Osteoblast (primary cell): ENCODE measurements at regions not wholly inside any gene's neighbourhood (a gene's known extent, or its start where the extent isn't known, plus 50 kb on each side); places are given as distances from the start of the nearest gene placed in this dataset.

ENCODE experiments used
- DNase-seq: peaks from one replicate; pipeline ENCODE4 v3.0.0; 2011; ENCODE audit warnings: low spot score, mixed read lengths; ENCODE audit not compliant: insufficient read length; ENCODE audit errors: missing footprints
- H2AFZ ChIP-seq: 2 replicates; pipeline ENCODE4 v1.6.0; 2011; ENCODE audit warnings: mild to moderate bottlenecking, low read length
- H3K27ac ChIP-seq: 2 replicates; pipeline ENCODE4 v1.5.1; 2011; ENCODE audit warnings: mild to moderate bottlenecking, low read depth, low read length, moderate library complexity
- H3K27me3 ChIP-seq: 2 replicates; pipeline ENCODE4 v1.6.0; 2012; ENCODE audit warnings: mild to moderate bottlenecking, control low read depth, inconsistent platforms, low read length, moderate library complexity; ENCODE audit not compliant: insufficient read depth
- H3K36me3 ChIP-seq: 2 replicates; pipeline ENCODE4 v1.5.1; 2011; ENCODE audit warnings: mild to moderate bottlenecking, low read length, control low read depth, moderate library complexity; ENCODE audit not compliant: insufficient read depth
- H3K4me1 ChIP-seq: 2 replicates; pipeline ENCODE4 v1.5.1; 2011; ENCODE audit warnings: mild to moderate bottlenecking, low read length, control low read depth, moderate library complexity; ENCODE audit not compliant: insufficient read depth
- H3K4me2 ChIP-seq: 2 replicates; pipeline ENCODE4 v1.6.0; 2011; ENCODE audit warnings: mild to moderate bottlenecking, low read length; ENCODE audit not compliant: insufficient read depth
- H3K4me3 ChIP-seq: fragments of 200-600 bp; sonication (generic); 3 replicates; pipeline ENCODE4 v1.5.1; 2012; ENCODE audit warnings: mild to moderate bottlenecking, low read length, inconsistent platforms; ENCODE audit not compliant: insufficient read depth
- H3K79me2 ChIP-seq: 2 replicates; pipeline ENCODE4 v1.6.0; 2012; ENCODE audit warnings: mild to moderate bottlenecking, low read length, control low read depth, inconsistent platforms; ENCODE audit not compliant: insufficient read depth
- H3K9me3 ChIP-seq: 2 replicates; pipeline ENCODE4 v1.5.1; 2011; ENCODE audit warnings: low read depth, low read length, control low read depth
- H4K20me1 ChIP-seq: 2 replicates; pipeline ENCODE4 v1.6.0; 2012; ENCODE audit warnings: mild to moderate bottlenecking, low read length, control low read depth; ENCODE audit not compliant: insufficient read depth
- TF ChIP-seq, protein P1 (sequence below): IDR thresholded peaks from 2 replicates; pipeline ENCODE4 v1.5.1; 2011; ENCODE audit warnings: mild to moderate bottlenecking, low read depth, low read length, moderate library complexity; ENCODE audit errors: extremely low read depth

DNA sequence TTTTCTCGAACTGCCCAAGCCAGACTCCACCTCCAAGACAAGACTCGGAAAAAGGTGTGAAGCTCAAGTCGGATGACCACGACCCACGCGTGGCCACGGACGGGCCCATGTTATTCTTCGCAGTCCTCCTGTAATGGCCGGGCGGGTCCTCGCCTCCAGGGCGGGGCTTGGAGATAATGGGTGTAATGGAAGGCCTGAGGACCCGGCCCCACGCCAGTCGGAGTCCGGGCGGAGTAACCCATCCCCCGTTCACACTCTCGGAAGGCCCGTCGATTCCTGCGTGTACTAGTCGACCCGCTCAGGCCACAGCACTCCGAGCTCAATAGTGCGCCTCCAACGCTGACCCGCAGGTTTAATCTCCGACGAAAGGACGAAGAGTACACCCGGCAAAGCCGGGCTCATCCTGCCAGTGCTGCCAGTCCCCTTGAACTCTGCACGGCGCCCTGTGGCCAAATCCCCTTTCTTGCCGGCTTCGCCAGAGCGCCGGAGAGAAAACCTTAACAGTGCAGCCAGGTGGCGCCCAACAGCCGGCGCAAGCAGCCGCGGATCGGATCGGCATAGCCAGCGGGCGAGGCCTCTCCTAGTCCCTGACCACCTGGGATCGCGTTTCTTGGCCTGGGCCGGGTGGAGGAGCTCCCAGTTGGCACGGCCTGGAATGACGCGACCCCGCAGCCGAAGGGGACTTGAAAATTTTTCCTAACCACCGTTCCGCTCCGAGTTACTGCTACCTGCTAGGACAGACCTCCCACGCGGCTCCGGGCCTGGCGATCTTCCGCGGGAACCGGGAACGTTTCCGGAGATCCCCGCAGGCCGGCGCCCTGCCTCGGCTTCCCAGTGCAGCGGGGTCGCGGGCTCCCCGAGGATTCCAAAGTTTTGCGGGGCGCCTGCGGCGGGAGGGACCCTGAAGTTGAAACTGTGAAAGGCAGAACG, 762.0 kb downstream of the KCNJ18 start:
- Histone ChIP-seq H3K27me3 (no peaks in the 10 kb centered on the region), H3K4me3 (no peak overlapping the region), H3K9me3 (no peaks in the 10 kb centered on the region), H2AFZ (no peak overlapping the region), H3K79me2 (no peaks in the 10 kb centered on the region), H3K27ac (no peak overlapping the region), H4K20me1 (no peaks in the 10 kb centered on the region), H3K36me3 (no peaks in the 10 kb centered on the region), H3K4me2 (no peak overlapping the region), H3K4me1 (no peaks in the 10 kb centered on the region)
- no peak for DNase-seq
- TF ChIP-seq, protein P1, sequence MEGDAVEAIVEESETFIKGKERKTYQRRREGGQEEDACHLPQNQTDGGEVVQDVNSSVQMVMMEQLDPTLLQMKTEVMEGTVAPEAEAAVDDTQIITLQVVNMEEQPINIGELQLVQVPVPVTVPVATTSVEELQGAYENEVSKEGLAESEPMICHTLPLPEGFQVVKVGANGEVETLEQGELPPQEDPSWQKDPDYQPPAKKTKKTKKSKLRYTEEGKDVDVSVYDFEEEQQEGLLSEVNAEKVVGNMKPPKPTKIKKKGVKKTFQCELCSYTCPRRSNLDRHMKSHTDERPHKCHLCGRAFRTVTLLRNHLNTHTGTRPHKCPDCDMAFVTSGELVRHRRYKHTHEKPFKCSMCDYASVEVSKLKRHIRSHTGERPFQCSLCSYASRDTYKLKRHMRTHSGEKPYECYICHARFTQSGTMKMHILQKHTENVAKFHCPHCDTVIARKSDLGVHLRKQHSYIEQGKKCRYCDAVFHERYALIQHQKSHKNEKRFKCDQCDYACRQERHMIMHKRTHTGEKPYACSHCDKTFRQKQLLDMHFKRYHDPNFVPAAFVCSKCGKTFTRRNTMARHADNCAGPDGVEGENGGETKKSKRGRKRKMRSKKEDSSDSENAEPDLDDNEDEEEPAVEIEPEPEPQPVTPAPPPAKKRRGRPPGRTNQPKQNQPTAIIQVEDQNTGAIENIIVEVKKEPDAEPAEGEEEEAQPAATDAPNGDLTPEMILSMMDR = no peak

DNA sequence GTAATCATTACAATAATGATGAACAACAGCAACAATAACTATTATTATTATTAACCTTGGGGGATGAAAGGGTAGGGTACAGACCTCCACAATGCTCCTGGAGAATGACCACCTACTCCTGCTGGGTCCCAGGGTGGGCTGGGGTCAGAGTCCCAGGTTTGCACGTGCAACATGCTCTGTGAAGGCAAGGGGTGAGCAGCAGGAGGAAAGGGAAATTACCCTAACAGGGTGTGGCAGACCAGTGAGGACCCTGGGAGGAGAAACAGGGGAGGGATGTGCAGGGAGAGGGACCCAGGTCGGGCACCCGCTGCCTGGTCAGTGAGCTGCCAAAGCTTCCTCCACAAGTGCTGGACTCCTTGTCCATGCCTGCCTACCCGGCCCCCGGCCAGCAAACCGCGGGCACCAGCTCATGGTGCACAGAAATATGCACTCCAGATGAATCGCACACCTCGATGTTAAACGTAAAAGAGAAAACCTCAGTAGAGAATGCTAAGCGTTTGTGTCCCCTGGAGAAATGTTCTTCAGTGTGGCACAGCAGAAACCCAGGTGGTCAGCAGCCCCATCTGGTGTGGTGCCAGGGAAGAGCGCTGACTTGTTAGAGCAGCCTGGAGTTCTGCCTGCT, 767.1 kb downstream of the KCNJ18 start:
- Histone ChIP-seq H3K36me3 (no peaks in the 10 kb centered on the region), H2AFZ (no peak overlapping the region), H4K20me1 (no peaks in the 10 kb centered on the region), H3K4me2 (no peak overlapping the region), H3K4me3 (no peak overlapping the region), H3K4me1 (no peaks in the 10 kb centered on the region), H3K9me3 (no peaks in the 10 kb centered on the region), H3K79me2 (no peaks in the 10 kb centered on the region), H3K27me3 (no peaks in the 10 kb centered on the region), H3K27ac (no peak overlapping the region)
- TF ChIP-seq, protein P1 = no peak
- DNase-seq = no peak

DNA sequence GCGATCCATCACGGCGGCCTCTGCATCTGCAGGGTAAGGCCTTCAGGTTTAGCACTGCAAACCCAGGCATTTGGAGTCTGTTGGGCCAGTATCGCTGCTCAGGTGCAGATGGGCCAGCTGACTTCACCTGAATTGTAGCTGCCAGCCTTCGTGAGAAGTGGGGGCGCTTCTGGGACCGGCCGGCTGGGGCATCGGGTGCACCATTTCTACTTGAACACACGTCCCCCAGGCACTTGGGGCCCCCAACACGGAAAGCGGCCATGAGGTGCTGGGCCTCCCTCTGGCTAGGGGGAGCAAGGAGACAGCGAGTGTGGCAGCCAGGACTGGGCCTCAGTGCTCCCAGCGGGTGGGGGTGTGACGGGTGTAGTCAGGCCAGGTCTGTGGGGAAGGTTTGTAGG, 767.6 kb downstream of the KCNJ18 start:
- Histone ChIP-seq H3K27me3 (no peaks in the 10 kb centered on the region), H3K27ac (no peak overlapping the region), H3K79me2 (no peaks in the 10 kb centered on the region), H3K36me3 (no peaks in the 10 kb centered on the region), H3K9me3 (no peaks in the 10 kb centered on the region), H2AFZ (no peak overlapping the region), H3K4me2 (no peak overlapping the region), H3K4me1 (no peaks in the 10 kb centered on the region), H3K4me3 (no peak overlapping the region), H4K20me1 (no peaks in the 10 kb centered on the region)
- TF ChIP-seq, protein P1 = no peak
- DNase-seq = no peak

DNA sequence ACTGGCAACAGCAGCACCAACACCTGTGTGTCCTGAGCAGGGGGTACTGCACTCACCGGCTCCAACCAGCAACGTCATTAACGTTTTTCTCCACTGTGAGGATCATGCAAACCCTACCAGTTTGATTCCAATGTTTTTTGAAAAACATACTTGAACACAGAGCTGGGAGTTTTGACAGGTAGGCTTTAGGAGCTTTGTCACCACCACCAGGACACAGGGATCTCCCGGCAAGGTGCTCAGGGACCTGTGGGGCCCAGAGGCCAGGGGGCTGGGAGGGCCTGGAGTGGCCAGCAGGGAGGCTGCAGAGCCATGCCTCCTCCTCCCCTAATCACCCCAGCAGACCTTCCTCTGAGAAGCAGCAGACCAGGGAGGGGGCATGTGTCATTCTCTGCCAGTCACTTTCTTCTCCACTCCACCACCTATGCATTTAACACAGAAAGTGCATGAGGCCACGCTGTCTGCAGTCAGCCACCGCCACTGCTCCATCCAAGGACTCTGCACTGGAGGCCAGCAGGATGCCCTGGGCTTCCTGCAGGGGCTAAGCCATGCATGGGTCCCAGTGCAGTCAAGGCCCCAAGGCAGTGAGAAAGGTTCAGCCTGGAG, 768.2 kb downstream of the KCNJ18 start:
- Histone ChIP-seq H3K79me2 (no peaks in the 10 kb centered on the region), H3K27me3 (no peaks in the 10 kb centered on the region), H4K20me1 (no peaks in the 10 kb centered on the region), H3K36me3 (no peaks in the 10 kb centered on the region), H2AFZ (no peak overlapping the region), H3K4me2 (no peak overlapping the region), H3K27ac (no peak overlapping the region), H3K9me3 (no peaks in the 10 kb centered on the region), H3K4me1 (no peaks in the 10 kb centered on the region), H3K4me3 (no peak overlapping the region)
- DNase-seq = no peak
- TF ChIP-seq, protein P1 = no peak
